Endothelial cell of umbilical vein (primary cell): ENCODE measurements at regions not wholly inside any gene's neighbourhood (a gene's known extent, or its start where the extent isn't known, plus 50 kb on each side); places are given as distances from the start of the nearest gene placed in this dataset.

Source experiments
- BruUV-seq: library from RNA; stranded (reverse); fragments of 400-500 nt; replicated peaks from 2 replicates; lab custom pipeline; 2021; lab: Mats Ljungman, UMichigan
- CTCF ChIA-PET: fragments of 300-600, 350-600 bp; sonication (Branson Sonifier 250); formaldehyde crosslinking; loops from one replicate; lab custom pipeline; 2021; ENCODE audit warnings: antibody characterized with exemption, inconsistent platforms; lab: Charles Lee
- POLR2A ChIA-PET: fragments of 300-600, 350-600 bp; sonication (Branson Sonifier 250); formaldehyde crosslinking; loops from one replicate; lab custom pipeline; 2021; ENCODE audit warnings: antibody characterized with exemption, inconsistent platforms; lab: Charles Lee
- DNase-seq: peaks from one replicate; pipeline ENCODE4 v3.0.0-alpha.2; 2011; ENCODE audit warnings: low read depth, low spot score
- FAIRE-seq: peaks from 2 replicates; lab custom pipeline; 2011; peaks lifted over from hg19 to GRCh38; lab: Jason Lieb, UNC
- H2AFZ ChIP-seq: 2 replicates; pipeline ENCODE4 v1.6.0; 2012; ENCODE audit warnings: low read depth, low read length, control low read depth, inconsistent platforms
- H3K27ac ChIP-seq: 2 replicates; pipeline ENCODE4 v1.5.1; 2011; ENCODE audit warnings: low read depth, mild to moderate bottlenecking, control low read depth, low read length, moderate library complexity; ENCODE audit not compliant: insufficient read depth
- H3K27me3 ChIP-seq, 2 experiments: 2 replicates each; pipeline versions ENCODE4 v1.6.0 to v1.6.1; 2011; ENCODE audit warnings: low read length in 2 of 2, mixed read lengths in 1 of 2; ENCODE audit not compliant: control insufficient read depth in 2 of 2, insufficient read depth in 2 of 2
- H3K36me3 ChIP-seq, 2 experiments: 2 replicates in 1 of 2; 3 replicates in 1 of 2; pipeline ENCODE4 v1.5.1; 2011; ENCODE audit warnings: low read length in 2 of 2, mild to moderate bottlenecking in 1 of 2, moderate library complexity in 1 of 2; ENCODE audit not compliant: control insufficient read depth in 2 of 2, insufficient read depth in 2 of 2; ENCODE audit errors: extremely low read depth in 1 of 2
- H3K4me1 ChIP-seq: 3 replicates; pipeline ENCODE4 v1.5.1; 2011; ENCODE audit warnings: mild to moderate bottlenecking, low read length; ENCODE audit not compliant: control insufficient read depth, insufficient read depth; ENCODE audit errors: extremely low read depth
- H3K4me2 ChIP-seq: 2 replicates; pipeline ENCODE4 v1.6.1; 2011; ENCODE audit warnings: low read length, control low read depth, mixed read lengths; ENCODE audit not compliant: insufficient read depth
- H3K4me3 ChIP-seq, 3 experiments: fragments of 200-600 bp in 1 of 3; sonication (generic), shearing (Covaris generic) in 1 of 3; replicated peaks in 1 of 3; 2 replicates each; pipeline ENCODE4 v1.5.1; 2011 to 2016; ENCODE audit warnings: control low read depth in 3 of 3, low read length in 3 of 3, mild to moderate bottlenecking in 2 of 3, inconsistent platforms in 1 of 3, low read depth in 1 of 3, moderate library complexity in 1 of 3; ENCODE audit not compliant: insufficient read depth in 1 of 3
- H3K79me2 ChIP-seq: 2 replicates; pipeline ENCODE4 v1.6.0; 2012; ENCODE audit warnings: low read length, inconsistent platforms; ENCODE audit not compliant: control insufficient read depth, insufficient read depth
- H3K9ac ChIP-seq: replicated peaks from 2 replicates; pipeline ENCODE3; 2011; ENCODE audit warnings: low read length, control low read depth; ENCODE audit not compliant: insufficient read depth; ENCODE audit errors: extremely low read depth
- H3K9me1 ChIP-seq: replicated peaks from 3 replicates; pipeline ENCODE4 v1.6.0; 2011; ENCODE audit warnings: mild to moderate bottlenecking, low read length; ENCODE audit not compliant: control insufficient read depth, insufficient read depth; ENCODE audit errors: extremely low read depth
- H3K9me3 ChIP-seq: replicated peaks from 2 replicates; pipeline ENCODE4 v1.5.1; 2012; ENCODE audit warnings: low read length, inconsistent platforms; ENCODE audit not compliant: control insufficient read depth, insufficient read depth
- H4K20me1 ChIP-seq: replicated peaks from 2 replicates; pipeline ENCODE3; 2011; ENCODE audit warnings: mild to moderate bottlenecking, low read length; ENCODE audit not compliant: control insufficient read depth, insufficient read depth; ENCODE audit errors: extremely low read depth
- CTCF ChIP-seq, 2 donors: IDR thresholded peaks; 1 replicate in 1 of 2; 2 replicates in 1 of 2; pipeline ENCODE4 v1.5.1; 2011; ENCODE audit warnings: low read length in 2 of 2, mild to moderate bottlenecking in 2 of 2, moderate library complexity in 2 of 2, control low read depth in 1 of 2, inconsistent platforms in 1 of 2, low read depth in 1 of 2; ENCODE audit not compliant: insufficient read depth in 1 of 2; ENCODE audit errors: extremely low read depth in 1 of 2
- EZH2 ChIP-seq: IDR thresholded peaks from 2 replicates; pipeline ENCODE4 v1.6.1; 2012; ENCODE audit warnings: borderline replicate concordance, low read depth, mild to moderate bottlenecking, moderate library complexity, low read length, inconsistent platforms; ENCODE audit not compliant: severe bottlenecking
- FOS ChIP-seq: IDR thresholded peaks from 2 replicates; pipeline ENCODE4 v1.6.1; 2011; ENCODE audit warnings: mild to moderate bottlenecking, low read length, moderate library complexity, borderline replicate concordance; ENCODE audit not compliant: insufficient read depth
- GATA2 ChIP-seq: IDR thresholded peaks from 2 replicates; pipeline ENCODE4 v1.7.0; 2011; ENCODE audit warnings: low read depth, mild to moderate bottlenecking, moderate library complexity, mixed read lengths, low read length; ENCODE audit not compliant: insufficient read length, insufficient read depth
- JUN ChIP-seq: IDR thresholded peaks from 2 replicates; pipeline ENCODE4 v1.6.1; 2011; ENCODE audit warnings: borderline replicate concordance, low read depth; ENCODE audit not compliant: insufficient read length, insufficient read depth
- MAX ChIP-seq: IDR thresholded peaks from 2 replicates; pipeline ENCODE4 v1.6.1; 2011; ENCODE audit not compliant: insufficient read depth, insufficient read length
- MYC ChIP-seq: IDR thresholded peaks from one replicate; pipeline ENCODE4 v1.6.1; 2011; ENCODE audit warnings: mild to moderate bottlenecking, low read depth, low read length
- POLR2A ChIP-seq: IDR thresholded peaks from 2 replicates; pipeline ENCODE4 v1.6.1; 2012; ENCODE audit warnings: low read depth, mild to moderate bottlenecking, control low read depth, low read length
- POLR2AphosphoS5 ChIP-seq: IDR thresholded peaks from 2 replicates; pipeline ENCODE4 v1.6.1; 2012; ENCODE audit warnings: low read depth, mild to moderate bottlenecking, control low read depth, low read length, moderate library complexity; ENCODE audit not compliant: insufficient read depth
- dilution Hi-C: fragments of 300-500 bp; cut with MboI; formaldehyde crosslinking; loops from one replicate; pipeline ENCODE4 v1.15.0; 2019; ENCODE audit warnings: low sequenced_read_pairs; ENCODE audit not compliant: extremely low pct_ligation_motif_present
- intact Hi-C: fragments of 100-400 bp; cut with micrococcal nuclease; formaldehyde crosslinking; loops from one replicate; pipeline ENCODE4 v1.10.0; 2022

- Histone ChIP-seq H3K4me3 (no peak overlapping the region), H3K9me3 (no peaks in the 10 kb centered on the region), H3K9ac (no peak overlapping the region), H3K27ac (no peak overlapping the region), H3K36me3 (no peaks in the 10 kb centered on the region), H3K79me2 (no peaks in the 10 kb centered on the region), H3K4me2 (no peak overlapping the region), H2AFZ (no peak overlapping the region), H3K4me1 (no peaks in the 10 kb centered on the region), H3K27me3 (no peaks in the 10 kb centered on the region), H3K9me1 (no peaks in the 10 kb centered on the region), H4K20me1 (no peaks in the 10 kb centered on the region)
- no peak for FAIRE-seq
- DNase-seq: no peak
- dilution Hi-C loops: no loop called here
- intact Hi-C loops: no loop called here
- POLR2A ChIA-PET: no interaction called here
- CTCF ChIA-PET: no interaction called here
- no peak for TF ChIP-seq GATA2
- no peak for TF ChIP-seq JUN
- TF ChIP-seq MYC: no peak
- no peak for TF ChIP-seq POLR2AphosphoS5
- TF ChIP-seq POLR2A: no peak
- TF ChIP-seq FOS: no peak
- TF ChIP-seq MAX: no peak
- TF ChIP-seq EZH2: no peak
- no peak for TF ChIP-seq CTCF (IDR thresholded peaks at IDR 0.05; ENCODE audit: extremely low read depth in 1 of 2, insufficient read depth in 1 of 2, low read depth in 1 of 2, low read length in 2 of 2)
- BruUV-seq: no TSS peak
Observed at GRCh38 chr1:170369417-170369816, 162.5 kb upstream of the GORAB start.
